DMS 273 (cell line): ENCODE measurements at regions not wholly inside any gene's neighbourhood (a gene's known extent, or its start where the extent isn't known, plus 50 kb on each side); places are given as distances from the start of the nearest gene placed in this dataset.

Experiments
- DNase-seq: peaks from one replicate; lab custom pipeline; 2025; ENCODE audit not compliant: unreplicated experiment; lab: John Stamatoyannopoulos, UW

- no peak for DNase-seq
Observed at GRCh38 chr6:165920896-165921671, 246.6 kb downstream of the TBXT start.

DNA sequence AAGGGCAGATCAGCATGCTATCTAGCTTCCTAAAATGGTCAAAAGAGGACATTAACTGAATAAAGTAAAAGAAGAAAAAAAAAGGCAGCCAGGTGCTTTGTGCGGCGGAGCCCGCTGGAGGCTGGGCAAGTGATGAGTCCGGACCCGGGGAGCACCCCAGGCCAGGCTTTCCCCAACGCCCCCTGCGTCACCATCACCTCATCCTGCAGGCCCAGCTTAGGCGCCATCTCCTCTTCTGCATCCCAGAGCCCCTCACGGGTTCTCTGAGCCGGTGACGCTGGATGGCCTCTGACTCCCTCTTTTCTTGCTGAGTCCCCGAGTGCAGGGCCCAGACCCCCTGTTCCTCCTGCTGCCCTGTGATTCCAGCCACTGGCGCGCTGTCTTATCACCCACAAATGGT lies 250.1 kb downstream of the TBXT start:
- DNase-seq, result no peak

DNA sequence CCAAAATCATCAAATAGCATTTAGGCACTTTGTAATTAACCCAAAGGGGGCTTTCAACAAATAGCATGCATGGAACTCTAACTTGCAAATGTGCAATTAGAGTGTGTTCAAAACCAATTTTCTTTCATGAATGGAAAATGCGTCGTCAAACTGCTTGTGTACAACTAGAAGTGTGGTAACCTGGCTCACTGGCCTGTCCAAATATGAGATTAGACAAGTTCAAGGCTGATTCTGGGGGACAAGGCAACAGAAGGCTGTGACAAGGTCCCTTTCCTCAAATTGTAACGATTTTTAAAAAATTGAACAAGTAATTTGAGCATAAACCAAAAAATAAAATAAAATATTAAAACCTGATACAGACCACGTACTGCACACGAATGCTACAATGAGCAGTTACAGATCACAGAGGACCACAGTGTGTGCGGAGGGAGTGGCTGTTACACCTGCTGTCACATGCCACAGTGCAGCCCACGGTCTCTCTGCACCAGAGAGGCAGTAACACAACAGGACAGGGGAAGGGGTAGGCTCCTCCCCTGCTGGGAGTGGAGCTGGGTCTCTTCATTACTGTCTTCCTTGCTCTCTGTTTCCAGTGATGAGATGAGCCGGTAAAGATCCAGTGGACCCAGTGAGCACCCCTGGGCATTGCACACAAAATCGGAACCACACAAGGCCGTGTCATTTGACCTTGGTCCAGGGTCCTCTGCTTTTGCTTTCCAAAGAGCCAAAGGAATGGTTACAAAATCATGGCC lies 252.2 kb upstream of the PDE10A start:
- no peak for DNase-seq

GRCh38 chr6:165913676-165914570 lies 250.9 kb upstream of the PDE10A start:
- no peak for DNase-seq

DNA sequence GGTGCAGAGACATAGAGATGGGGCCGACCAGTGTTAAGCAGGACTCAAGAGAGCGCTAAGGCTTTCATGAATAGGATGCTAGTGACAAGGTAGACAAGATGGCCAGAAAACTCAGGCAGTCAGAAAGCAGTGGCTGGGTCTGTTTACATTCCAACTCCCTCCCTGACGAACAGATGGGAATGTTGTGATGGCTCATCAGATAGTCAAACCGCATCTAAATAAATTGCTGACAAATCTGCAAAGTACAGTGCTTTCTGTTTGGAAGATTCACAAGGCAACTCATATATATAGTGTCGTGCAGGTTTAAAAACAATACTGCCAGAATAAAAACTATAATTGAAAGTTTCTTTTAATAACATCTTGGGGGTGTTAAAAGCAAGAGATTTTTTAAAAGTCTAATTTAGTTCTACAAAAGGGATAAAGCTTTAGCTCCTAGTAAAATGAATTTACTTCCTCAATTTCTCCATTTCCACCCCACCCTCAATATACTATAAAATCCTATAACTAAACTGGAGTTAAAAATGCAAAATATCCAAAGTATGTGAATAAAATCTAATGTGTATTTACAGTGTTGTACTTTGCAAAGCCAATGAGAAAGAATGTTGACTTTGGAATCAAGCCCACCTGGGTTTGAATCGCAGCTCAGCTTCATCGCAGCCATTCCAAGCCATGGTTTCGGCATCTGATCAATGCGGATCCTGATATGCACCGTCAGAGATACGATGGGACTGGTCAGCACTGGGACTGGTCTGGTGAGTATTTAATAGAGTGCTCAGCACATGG lies 247.3 kb upstream of the PDE10A start:
- DNase-seq, result no peak

DNA sequence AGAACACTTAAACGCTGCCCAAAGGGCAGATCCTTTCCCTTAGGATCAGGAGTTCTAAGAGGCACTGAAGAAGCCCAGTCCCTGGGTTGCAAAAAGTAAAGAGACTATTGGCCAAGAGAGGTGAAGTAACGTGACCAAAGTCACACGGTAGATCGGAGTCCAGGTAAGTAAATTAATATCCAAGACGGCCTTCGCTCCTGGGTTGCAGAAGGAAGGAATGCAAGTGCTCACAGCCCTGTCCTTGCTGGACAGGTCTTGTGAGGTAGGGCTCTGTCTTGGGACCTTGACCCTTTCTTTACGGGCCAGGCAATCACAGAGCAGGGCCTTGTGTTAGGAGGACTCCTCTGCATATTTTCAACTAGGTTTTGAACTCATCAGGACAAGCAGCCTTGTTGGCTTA lies 243.7 kb upstream of the PDE10A start:
- DNase-seq, result no peak

DNA sequence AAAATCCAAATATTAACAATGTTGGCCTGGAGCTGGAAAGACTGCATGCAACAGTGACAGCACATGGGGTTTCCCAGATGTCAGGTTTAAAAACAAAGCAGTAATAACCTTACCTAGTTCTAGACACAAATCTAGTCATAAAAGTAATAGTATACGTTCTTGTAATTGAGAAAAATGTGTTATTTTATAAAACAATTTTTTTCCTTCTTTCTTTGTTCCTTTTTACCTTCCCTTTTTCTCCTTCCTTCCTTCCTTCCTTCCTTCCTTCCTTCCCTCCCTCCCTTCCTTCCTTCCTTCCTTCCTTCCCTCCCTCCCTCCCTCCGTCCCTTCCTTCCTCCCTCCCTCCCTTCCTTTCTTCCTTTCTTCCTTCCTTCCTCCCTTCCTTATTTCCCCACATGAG lies 242.7 kb upstream of the PDE10A start:
- no peak for DNase-seq

- DNase-seq, result no peak
Observed at GRCh38 chr6:165900970-165901369, 237.9 kb upstream of the PDE10A start.

DNA sequence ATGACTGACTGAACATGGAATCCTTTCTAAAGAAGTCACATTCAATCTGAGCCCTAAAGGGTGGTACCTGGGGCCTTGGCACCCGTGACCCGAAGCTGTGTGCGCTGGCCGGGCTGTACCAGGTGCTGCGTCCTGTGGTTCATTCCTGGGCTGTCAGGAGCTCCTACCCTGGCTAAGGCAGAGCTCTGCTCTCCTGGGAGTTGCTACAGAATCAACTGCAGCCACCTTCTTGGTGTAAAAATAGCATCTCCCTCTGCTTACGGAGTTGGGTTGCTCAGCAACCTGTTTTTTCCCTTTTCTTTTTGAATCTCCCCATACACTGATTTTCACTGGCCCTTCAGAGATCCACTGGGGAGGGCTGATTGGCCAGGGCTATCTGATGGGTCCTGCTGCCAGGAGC lies 236.6 kb upstream of the PDE10A start:
- DNase-seq, result no peak

- no peak for DNase-seq
Observed at GRCh38 chr6:165895421-165896165, 232.6 kb upstream of the PDE10A start.

GRCh38 chr6:165894171-165894825 lies 231.3 kb upstream of the PDE10A start:
- no peak for DNase-seq

DNA sequence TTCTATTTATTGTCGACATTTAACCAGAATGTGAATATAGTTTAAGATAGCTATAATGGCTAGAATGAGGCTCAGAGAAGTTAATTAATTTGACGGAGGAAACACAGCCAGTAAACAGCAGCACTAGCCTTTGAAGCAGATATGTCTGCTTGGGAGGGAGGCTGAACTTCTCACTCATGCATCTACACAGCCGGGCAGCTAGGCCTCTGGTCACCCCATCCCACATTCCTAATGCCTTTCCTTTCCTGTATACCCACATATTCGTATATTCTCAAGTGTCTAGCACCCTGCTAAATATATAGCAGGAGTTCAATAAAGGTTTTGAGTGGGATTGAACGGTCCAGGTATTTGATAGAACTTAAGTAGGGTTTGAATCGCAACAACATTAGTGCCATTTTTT lies 230.4 kb upstream of the PDE10A start:
- DNase-seq, result no peak

DNA sequence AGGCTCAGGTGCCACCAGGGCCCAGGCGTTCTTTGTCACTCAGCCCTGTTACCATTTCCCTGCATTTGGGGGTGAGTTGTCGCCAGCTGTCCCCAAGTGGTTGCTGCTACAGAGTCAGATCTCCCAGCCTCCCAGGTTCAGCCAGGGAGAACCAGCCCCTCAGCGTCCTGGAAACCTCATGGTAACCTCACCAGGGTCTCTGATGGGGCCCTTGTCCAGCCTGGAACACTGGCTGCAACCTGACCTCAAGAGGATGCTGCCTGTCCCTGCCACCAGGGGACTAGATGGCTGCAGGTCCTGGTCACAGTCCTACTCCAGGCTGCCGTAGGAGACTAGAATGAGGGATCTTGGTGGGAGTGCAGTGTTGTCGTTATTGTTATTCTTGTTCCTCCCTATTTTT lies 228.3 kb upstream of the PDE10A start:
- no peak for DNase-seq

DNA sequence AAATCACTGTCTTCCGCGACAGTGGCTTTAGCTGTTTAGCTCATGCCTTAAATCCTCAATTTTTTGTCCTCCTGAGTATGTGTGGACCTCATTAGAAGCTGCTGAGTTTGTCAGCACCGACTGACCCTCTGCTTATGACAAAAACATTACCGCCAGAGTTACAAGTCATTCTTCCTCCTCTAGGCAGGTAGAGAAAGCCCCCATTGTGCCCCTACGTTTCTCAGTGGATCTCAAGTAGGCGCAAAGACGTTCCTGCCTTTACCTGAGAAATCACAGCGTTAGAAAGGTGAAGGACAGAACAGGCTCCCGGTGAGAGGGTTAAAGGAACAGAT lies 227.3 kb upstream of the PDE10A start:
- DNase-seq, result no peak

GRCh38 chr6:165889636-165890403 lies 226.8 kb upstream of the PDE10A start:
- DNase-seq, result peak; percentile 34

DNA sequence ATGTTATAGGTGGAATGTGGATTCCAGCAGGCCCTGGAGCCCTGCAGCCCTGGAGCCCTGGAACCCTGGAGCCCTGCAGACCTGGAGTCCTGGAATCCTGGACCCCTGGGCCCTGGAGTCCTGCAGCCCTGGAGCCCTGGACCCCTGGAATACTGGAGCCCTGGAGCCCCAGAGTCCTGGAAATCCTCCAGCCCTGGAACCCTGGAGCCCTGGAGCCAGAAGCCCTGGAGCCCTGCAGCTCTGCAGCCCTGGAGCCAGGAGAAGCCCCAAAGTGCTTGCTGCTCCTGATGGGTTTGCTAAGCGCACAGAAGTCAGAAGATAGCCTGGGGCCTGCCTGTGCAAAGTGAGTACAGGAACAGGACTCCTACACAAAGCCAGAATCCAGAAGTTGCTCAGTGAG lies 223.1 kb upstream of the PDE10A start:
- no peak for DNase-seq

DNA sequence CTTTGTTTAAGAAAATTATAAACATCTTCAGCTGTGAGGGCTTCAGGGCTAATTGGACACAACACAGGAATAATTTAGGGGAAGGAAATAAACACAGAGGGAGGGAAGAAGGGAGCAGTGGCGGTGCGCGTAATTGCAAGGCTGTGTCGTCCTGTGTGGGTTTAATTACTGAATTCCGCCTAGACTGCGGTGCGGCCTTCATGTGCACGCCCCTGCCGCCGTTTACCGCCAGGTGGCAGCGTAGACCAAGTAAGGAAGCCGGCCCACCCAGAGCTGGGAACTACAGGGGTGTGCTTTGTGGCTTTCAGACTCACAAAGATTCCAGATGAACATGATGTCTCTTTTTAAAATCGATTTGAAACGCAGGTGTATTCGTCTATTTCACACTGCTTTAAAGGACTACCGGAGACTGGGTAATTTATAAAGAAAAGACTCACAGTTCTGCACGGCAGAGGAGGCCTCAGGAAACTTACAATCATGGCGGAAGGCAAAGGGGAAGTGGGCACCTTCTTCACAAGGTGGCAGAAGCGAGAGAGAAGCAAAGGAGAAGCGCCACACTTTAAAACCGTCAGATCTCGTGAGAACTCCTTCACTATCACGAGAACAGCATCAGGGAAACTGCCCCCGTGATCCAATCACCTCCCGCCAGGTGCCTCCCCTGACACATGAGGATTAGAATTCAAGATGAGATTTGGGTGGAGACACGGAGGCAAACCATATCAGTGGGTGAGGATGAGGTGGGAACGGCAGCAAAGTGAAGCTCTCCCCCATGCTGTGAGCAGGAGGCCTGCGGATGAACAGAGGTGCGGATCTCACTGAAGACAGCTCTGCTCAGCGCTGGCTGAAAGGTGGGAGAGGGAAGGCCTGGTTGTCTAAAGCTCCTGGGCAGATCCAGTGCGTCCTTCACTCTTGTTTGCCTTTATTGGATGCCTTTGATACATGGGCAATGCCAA lies 222.0 kb upstream of the PDE10A start:
- DNase-seq, result peak; percentile 87
